ENCODE measurements at regions not wholly inside any gene's neighbourhood (a gene's known extent, or its start where the extent isn't known, plus 50 kb on each side); places are given as distances from the start of the nearest gene placed in this dataset.

DNA sequence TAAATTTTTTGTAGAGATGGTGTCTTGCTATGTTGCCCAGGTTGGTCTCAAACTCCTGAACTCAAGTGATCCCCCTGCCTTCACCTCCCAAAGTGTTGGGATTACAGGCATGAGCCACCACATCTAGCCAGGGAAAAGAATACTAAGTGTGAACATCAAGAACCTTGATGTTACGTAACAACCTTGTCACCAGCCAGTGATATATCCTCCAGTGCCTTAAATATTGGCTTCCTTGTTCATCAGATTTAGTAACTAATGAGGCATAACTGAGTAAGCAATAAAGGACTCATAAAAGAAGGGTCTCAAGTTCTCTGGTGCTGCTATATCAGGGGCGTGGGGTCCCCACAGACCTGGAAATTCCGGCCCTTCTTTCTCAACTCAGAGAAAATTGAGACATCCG, 60.5 kb upstream of the ENPEP start:
- TF ChIP-seq, protein P1, sequence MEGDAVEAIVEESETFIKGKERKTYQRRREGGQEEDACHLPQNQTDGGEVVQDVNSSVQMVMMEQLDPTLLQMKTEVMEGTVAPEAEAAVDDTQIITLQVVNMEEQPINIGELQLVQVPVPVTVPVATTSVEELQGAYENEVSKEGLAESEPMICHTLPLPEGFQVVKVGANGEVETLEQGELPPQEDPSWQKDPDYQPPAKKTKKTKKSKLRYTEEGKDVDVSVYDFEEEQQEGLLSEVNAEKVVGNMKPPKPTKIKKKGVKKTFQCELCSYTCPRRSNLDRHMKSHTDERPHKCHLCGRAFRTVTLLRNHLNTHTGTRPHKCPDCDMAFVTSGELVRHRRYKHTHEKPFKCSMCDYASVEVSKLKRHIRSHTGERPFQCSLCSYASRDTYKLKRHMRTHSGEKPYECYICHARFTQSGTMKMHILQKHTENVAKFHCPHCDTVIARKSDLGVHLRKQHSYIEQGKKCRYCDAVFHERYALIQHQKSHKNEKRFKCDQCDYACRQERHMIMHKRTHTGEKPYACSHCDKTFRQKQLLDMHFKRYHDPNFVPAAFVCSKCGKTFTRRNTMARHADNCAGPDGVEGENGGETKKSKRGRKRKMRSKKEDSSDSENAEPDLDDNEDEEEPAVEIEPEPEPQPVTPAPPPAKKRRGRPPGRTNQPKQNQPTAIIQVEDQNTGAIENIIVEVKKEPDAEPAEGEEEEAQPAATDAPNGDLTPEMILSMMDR (IDR thresholded peaks at IDR 0.05) = no peak
- no peak for TF ChIP-seq POLR2A (IDR thresholded peaks at IDR 0.05)
